Glutamatergic neuron (in vitro differentiated cells): ENCODE measurements at regions not wholly inside any gene's neighbourhood (a gene's known extent, or its start where the extent isn't known, plus 50 kb on each side); places are given as distances from the start of the nearest gene placed in this dataset.

Experiments used
- DNase-seq: peaks from one replicate; pipeline ENCODE4 v3.0.0; 2022
- H3K27ac Mint-ChIP-seq: one replicate; pipeline ENCODE4 v1.8.0; 2020; ENCODE audit warnings: mild to moderate bottlenecking, mixed read lengths, inconsistent platforms; ENCODE audit not compliant: unreplicated experiment
- H3K27me3 Mint-ChIP-seq: one replicate; pipeline ENCODE4 v1.8.0; 2020; ENCODE audit warnings: mild to moderate bottlenecking, moderate library complexity, mixed read lengths, inconsistent platforms; ENCODE audit not compliant: unreplicated experiment
- H3K36me3 Mint-ChIP-seq: one replicate; pipeline ENCODE4 v1.8.0; 2020; ENCODE audit warnings: mild to moderate bottlenecking, mixed read lengths, inconsistent platforms; ENCODE audit not compliant: unreplicated experiment
- H3K4me1 Mint-ChIP-seq: one replicate; pipeline ENCODE4 v1.8.0; 2020; ENCODE audit warnings: mild to moderate bottlenecking, low read depth, mixed read lengths, inconsistent platforms; ENCODE audit not compliant: unreplicated experiment
- H3K4me3 Mint-ChIP-seq: one replicate; pipeline ENCODE4 v1.8.0; 2020; ENCODE audit warnings: mild to moderate bottlenecking, mixed read lengths, inconsistent platforms; ENCODE audit not compliant: unreplicated experiment
- H3K9me3 Mint-ChIP-seq: one replicate; pipeline ENCODE4 v1.8.0; 2020; ENCODE audit warnings: mild to moderate bottlenecking, moderate library complexity, mixed read lengths, inconsistent platforms; ENCODE audit not compliant: unreplicated experiment
- CTCF ChIP-seq: fragments of 200-600 bp; sonication (generic); IDR thresholded peaks from one replicate; pipeline ENCODE4 v1.5.0; 2021; ENCODE audit not compliant: partially characterized antibody, unreplicated experiment

- Mint-ChIP-seq H3K4me3 (no peak overlapping the region), H3K9me3 (peaks cover 3% of the 10 kb centered on the region), H3K4me1 (peaks cover 7% of the 10 kb centered on the region), H3K27ac (no peak overlapping the region), H3K27me3 (peaks cover 4% of the 10 kb centered on the region), H3K36me3 (peaks cover 8% of the 10 kb centered on the region)
- no peak for DNase-seq
- TF ChIP-seq CTCF: no peak
These were observed 66.1 kb upstream of the PRICKLE2 start for GRCh38 chr3:64291345-64291744.

GRCh38 chr3:64290864-64291263, 65.6 kb upstream of the PRICKLE2 start:
- no peak overlapping the region for H3K4me3 Mint-ChIP-seq
- peaks cover 3% of the 10 kb centered on the region for H3K9me3 Mint-ChIP-seq
- no peak for DNase-seq
- no peak overlapping the region for H3K27ac Mint-ChIP-seq
- no peak for TF ChIP-seq CTCF
- H3K4me1 Mint-ChIP-seq: peaks cover 7% of the 10 kb centered on the region
- H3K36me3 Mint-ChIP-seq: peaks cover 8% of the 10 kb centered on the region
- H3K27me3 Mint-ChIP-seq: peaks cover 4% of the 10 kb centered on the region

- TF ChIP-seq CTCF: no peak
- H3K27me3 Mint-ChIP-seq: peaks cover 4% of the 10 kb centered on the region
- DNase-seq: no peak
- peaks cover 8% of the 10 kb centered on the region for H3K36me3 Mint-ChIP-seq
- no peak overlapping the region for H3K27ac Mint-ChIP-seq
- H3K4me1 Mint-ChIP-seq: peaks cover 7% of the 10 kb centered on the region
- peaks cover 3% of the 10 kb centered on the region for H3K9me3 Mint-ChIP-seq
- no peak overlapping the region for H3K4me3 Mint-ChIP-seq
These were observed 64.9 kb upstream of the PRICKLE2 start for GRCh38 chr3:64290161-64290560.

- no peak for DNase-seq
- H3K4me3 Mint-ChIP-seq: no peak overlapping the region
- peaks cover 4% of the 10 kb centered on the region for H3K27me3 Mint-ChIP-seq
- H3K36me3 Mint-ChIP-seq: peaks cover 8% of the 10 kb centered on the region
- H3K4me1 Mint-ChIP-seq: peaks cover 7% of the 10 kb centered on the region
- H3K27ac Mint-ChIP-seq: no peak overlapping the region
- no peak for TF ChIP-seq CTCF
- peaks cover 3% of the 10 kb centered on the region for H3K9me3 Mint-ChIP-seq
These were observed 64.4 kb upstream of the PRICKLE2 start for GRCh38 chr3:64289622-64290021.

- Mint-ChIP-seq H3K27me3 (no peaks in the 10 kb centered on the region), H3K27ac (no peak overlapping the region), H3K4me1 (no peaks in the 10 kb centered on the region), H3K4me3 (no peak overlapping the region), H3K9me3 (no peaks in the 10 kb centered on the region), H3K36me3 (no peaks in the 10 kb centered on the region)
- TF ChIP-seq CTCF: no peak
- DNase-seq: no peak
These were observed 53.4 kb upstream of the PRICKLE2 start for GRCh38 chr3:64278625-64279024.
